GM23338 (cell line): ENCODE measurements at regions not wholly inside any gene's neighbourhood (a gene's known extent, or its start where the extent isn't known, plus 50 kb on each side); places are given as distances from the start of the nearest gene placed in this dataset.

Source experiments
- CREB1 ChIP-seq: fragments of 250-450 bp; sonication (Bioruptor Pico); IDR thresholded peaks from 2 replicates; pipeline ENCODE4 v1.5.0; 2020; ENCODE audit warnings: low read depth, mild to moderate bottlenecking, moderate library complexity
- EZH2 ChIP-seq: fragments of 200-600 bp; sonication (generic); IDR thresholded peaks from one replicate; pipeline ENCODE4 v1.8.0; 2017; ENCODE audit warnings: antibody characterized with exemption, mild to moderate bottlenecking, low read depth; ENCODE audit not compliant: unreplicated experiment
- EZH2phosphoT487 ChIP-seq: fragments of 200-600 bp; sonication (generic); IDR thresholded peaks from one replicate; pipeline ENCODE4 v1.8.1; 2018; ENCODE audit warnings: antibody characterized with exemption; ENCODE audit not compliant: unreplicated experiment
- JUNB ChIP-seq: IDR thresholded peaks from one replicate; pipeline ENCODE4 v1.6.1; 2016; ENCODE audit warnings: antibody characterized with exemption; ENCODE audit not compliant: unreplicated experiment
- NANOG ChIP-seq: IDR thresholded peaks from 2 replicates; pipeline ENCODE4 v1.6.1; 2016; ENCODE audit warnings: antibody characterized with exemption, borderline replicate concordance
- POLR2AphosphoS5 ChIP-seq: IDR thresholded peaks from 2 replicates; pipeline ENCODE4 v1.6.1; 2016; ENCODE audit warnings: antibody characterized with exemption, low read depth
- STAT1 ChIP-seq: IDR thresholded peaks from one replicate; pipeline ENCODE4 v1.6.1; 2016; ENCODE audit warnings: antibody characterized with exemption; ENCODE audit not compliant: unreplicated experiment
- ZNF114 ChIP-seq: fragments of 250-450 bp; sonication (Bioruptor Pico); IDR thresholded peaks from 2 replicates; pipeline ENCODE4 v1.5.0; 2020; ENCODE audit warnings: mild to moderate bottlenecking, moderate library complexity
- ZNF331 ChIP-seq: fragments of 250-450 bp; sonication (Bioruptor Pico); IDR thresholded peaks from 2 replicates; pipeline ENCODE4 v1.5.0; 2020; ENCODE audit warnings: low read depth, mild to moderate bottlenecking, moderate library complexity
- TF ChIP-seq, protein P1 (sequence below), 2 experiments: fragments of 200-600 bp in 1 of 2; sonication (generic) in 1 of 2; conservative IDR thresholded peaks; 2 replicates each; pipeline versions ENCODE4 v1.5.1 to v1.6.1; 2016 to 2017; ENCODE audit warnings: antibody characterized with exemption in 2 of 2, low read depth in 2 of 2, mild to moderate bottlenecking in 2 of 2, moderate library complexity in 1 of 2
- TF ChIP-seq, protein P2 (sequence below): IDR thresholded peaks from one replicate; pipeline ENCODE4 v1.6.1; 2018; ENCODE audit warnings: antibody characterized with exemption; ENCODE audit not compliant: unreplicated experiment
- TF ChIP-seq, protein P3 (sequence below): IDR thresholded peaks from 2 replicates; pipeline ENCODE4 v1.6.1; 2016; ENCODE audit warnings: antibody characterized with exemption

DNA sequence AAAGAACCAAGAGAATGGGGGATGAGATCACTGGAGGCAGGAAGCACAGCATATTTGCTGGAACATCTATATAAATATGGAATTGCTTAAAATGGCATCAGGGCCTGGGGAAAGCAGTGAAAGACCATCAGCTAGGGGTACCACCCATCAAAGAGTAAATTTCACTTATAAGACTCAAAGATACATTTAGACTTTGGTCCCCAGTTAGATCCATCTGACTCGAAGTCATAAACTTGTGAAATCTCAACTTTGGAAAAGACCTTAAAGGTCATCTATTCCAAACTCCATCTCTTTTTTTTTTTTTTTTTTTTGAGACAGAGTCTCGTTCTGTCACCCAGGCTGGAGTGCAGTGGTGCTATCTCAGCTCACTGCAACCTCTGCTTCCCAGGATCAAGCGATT is 109.8 kb downstream of the UNC5CL start:
- TF ChIP-seq POLR2AphosphoS5 (no peak), EZH2phosphoT487 (no peak), JUNB (no peak), EZH2 (no peak), CREB1 (CRISPR knock-in tag) (no peak), STAT1 (no peak), ZNF331 (no peak), NANOG (no peak), ZNF114 (no peak)
- TF ChIP-seq, protein P1, sequence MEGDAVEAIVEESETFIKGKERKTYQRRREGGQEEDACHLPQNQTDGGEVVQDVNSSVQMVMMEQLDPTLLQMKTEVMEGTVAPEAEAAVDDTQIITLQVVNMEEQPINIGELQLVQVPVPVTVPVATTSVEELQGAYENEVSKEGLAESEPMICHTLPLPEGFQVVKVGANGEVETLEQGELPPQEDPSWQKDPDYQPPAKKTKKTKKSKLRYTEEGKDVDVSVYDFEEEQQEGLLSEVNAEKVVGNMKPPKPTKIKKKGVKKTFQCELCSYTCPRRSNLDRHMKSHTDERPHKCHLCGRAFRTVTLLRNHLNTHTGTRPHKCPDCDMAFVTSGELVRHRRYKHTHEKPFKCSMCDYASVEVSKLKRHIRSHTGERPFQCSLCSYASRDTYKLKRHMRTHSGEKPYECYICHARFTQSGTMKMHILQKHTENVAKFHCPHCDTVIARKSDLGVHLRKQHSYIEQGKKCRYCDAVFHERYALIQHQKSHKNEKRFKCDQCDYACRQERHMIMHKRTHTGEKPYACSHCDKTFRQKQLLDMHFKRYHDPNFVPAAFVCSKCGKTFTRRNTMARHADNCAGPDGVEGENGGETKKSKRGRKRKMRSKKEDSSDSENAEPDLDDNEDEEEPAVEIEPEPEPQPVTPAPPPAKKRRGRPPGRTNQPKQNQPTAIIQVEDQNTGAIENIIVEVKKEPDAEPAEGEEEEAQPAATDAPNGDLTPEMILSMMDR (conservative IDR thresholded peaks at IDR 0.05; ENCODE audit: low read depth in 2 of 2), result no peak
- TF ChIP-seq, protein P2, sequence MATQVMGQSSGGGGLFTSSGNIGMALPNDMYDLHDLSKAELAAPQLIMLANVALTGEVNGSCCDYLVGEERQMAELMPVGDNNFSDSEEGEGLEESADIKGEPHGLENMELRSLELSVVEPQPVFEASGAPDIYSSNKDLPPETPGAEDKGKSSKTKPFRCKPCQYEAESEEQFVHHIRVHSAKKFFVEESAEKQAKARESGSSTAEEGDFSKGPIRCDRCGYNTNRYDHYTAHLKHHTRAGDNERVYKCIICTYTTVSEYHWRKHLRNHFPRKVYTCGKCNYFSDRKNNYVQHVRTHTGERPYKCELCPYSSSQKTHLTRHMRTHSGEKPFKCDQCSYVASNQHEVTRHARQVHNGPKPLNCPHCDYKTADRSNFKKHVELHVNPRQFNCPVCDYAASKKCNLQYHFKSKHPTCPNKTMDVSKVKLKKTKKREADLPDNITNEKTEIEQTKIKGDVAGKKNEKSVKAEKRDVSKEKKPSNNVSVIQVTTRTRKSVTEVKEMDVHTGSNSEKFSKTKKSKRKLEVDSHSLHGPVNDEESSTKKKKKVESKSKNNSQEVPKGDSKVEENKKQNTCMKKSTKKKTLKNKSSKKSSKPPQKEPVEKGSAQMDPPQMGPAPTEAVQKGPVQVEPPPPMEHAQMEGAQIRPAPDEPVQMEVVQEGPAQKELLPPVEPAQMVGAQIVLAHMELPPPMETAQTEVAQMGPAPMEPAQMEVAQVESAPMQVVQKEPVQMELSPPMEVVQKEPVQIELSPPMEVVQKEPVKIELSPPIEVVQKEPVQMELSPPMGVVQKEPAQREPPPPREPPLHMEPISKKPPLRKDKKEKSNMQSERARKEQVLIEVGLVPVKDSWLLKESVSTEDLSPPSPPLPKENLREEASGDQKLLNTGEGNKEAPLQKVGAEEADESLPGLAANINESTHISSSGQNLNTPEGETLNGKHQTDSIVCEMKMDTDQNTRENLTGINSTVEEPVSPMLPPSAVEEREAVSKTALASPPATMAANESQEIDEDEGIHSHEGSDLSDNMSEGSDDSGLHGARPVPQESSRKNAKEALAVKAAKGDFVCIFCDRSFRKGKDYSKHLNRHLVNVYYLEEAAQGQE, result no peak
- TF ChIP-seq, protein P3, sequence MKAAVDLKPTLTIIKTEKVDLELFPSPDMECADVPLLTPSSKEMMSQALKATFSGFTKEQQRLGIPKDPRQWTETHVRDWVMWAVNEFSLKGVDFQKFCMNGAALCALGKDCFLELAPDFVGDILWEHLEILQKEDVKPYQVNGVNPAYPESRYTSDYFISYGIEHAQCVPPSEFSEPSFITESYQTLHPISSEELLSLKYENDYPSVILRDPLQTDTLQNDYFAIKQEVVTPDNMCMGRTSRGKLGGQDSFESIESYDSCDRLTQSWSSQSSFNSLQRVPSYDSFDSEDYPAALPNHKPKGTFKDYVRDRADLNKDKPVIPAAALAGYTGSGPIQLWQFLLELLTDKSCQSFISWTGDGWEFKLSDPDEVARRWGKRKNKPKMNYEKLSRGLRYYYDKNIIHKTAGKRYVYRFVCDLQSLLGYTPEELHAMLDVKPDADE, result no peak
